Upper lobe of right lung (tissue), 1 donor: ENCODE measurements at regions not wholly inside any gene's neighbourhood (a gene's known extent, or its start where the extent isn't known, plus 50 kb on each side); places are given as distances from the start of the nearest gene placed in this dataset.

Experiments used
- ATAC-seq: fragments of 200-7000 bp; cut with Tn5 transposase; one replicate; pipeline ENCODE4 v1.9.1; 2020; ENCODE audit warnings: mild to moderate bottlenecking, moderate library complexity
- DNase-seq: peaks from one replicate; pipeline ENCODE4 v3.0.0-alpha.2; 2020
- H3K27ac ChIP-seq: fragments of 200-600 bp; one replicate; pipeline ENCODE4 v1.8.0; 2022
- H3K27me3 ChIP-seq: fragments of 200-600 bp; one replicate; pipeline ENCODE4 v1.8.0; 2022; ENCODE audit warnings: mild to moderate bottlenecking
- H3K36me3 ChIP-seq: fragments of 200-600 bp; one replicate; pipeline ENCODE4 v1.8.0; 2022
- H3K4me1 ChIP-seq: fragments of 200-600 bp; one replicate; pipeline ENCODE4 v1.8.0; 2022
- H3K4me3 ChIP-seq: fragments of 200-600 bp; one replicate; pipeline ENCODE4 v1.8.0; 2022; ENCODE audit warnings: mild to moderate bottlenecking
- H3K9me3 ChIP-seq: fragments of 200-600 bp; one replicate; pipeline ENCODE4 v1.8.0; 2022
- intact Hi-C: fragments of 100-400 bp; cut with DNase I; formaldehyde crosslinking; loops from one replicate; pipeline ENCODE4 v1.11.0; 2022
- TF ChIP-seq, protein P1 (sequence below): fragments of 200-600 bp; IDR thresholded peaks from one replicate; pipeline ENCODE4 v1.8.0; 2022; ENCODE audit warnings: antibody characterized with exemption
- donor health status: DM: no; HTN: yes; CAD: no; lungs with severe emphysema.

DNA sequence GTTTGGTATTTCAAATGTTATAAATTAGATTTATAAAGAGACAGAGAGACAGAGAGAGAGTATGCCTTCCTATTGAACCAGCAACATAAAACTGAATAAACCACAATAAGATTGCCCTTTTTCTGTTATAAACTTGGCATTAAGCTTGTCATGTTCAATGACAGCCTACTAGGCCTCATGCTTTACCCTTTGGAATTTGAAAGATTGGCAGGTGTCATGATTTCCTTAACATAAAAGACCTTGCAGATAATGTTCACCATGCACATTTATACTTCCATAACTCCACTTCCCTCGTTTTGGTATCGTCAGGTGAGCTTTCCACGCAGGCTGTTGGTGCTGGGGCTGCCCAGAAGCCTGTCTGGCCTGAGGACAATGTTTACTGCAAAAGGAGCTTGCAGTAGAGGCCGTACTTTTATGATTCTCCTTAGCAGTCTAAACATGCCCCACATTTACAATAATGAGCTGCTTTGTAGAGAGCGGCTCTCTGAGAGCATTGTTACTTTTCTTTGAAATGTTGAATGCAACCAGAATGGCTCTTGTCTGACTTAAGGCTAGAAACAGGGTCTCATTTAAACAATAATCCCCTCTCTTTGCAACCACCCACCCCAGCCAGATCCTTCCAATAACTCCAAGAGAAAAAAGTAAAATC lies 379.1 kb upstream of the ATP5MC3 start:
- Histone ChIP-seq H3K36me3 (no peaks in the 10 kb centered on the region), H3K27ac (no peak overlapping the region), H3K4me1 (no peaks in the 10 kb centered on the region), H3K27me3 (no peaks in the 10 kb centered on the region), H3K4me3 (no peak overlapping the region), H3K9me3 (no peaks in the 10 kb centered on the region)
- DNase-seq (no peak), ATAC-seq (no peak)
- intact Hi-C loops, result no loop called here
- TF ChIP-seq, protein P1, sequence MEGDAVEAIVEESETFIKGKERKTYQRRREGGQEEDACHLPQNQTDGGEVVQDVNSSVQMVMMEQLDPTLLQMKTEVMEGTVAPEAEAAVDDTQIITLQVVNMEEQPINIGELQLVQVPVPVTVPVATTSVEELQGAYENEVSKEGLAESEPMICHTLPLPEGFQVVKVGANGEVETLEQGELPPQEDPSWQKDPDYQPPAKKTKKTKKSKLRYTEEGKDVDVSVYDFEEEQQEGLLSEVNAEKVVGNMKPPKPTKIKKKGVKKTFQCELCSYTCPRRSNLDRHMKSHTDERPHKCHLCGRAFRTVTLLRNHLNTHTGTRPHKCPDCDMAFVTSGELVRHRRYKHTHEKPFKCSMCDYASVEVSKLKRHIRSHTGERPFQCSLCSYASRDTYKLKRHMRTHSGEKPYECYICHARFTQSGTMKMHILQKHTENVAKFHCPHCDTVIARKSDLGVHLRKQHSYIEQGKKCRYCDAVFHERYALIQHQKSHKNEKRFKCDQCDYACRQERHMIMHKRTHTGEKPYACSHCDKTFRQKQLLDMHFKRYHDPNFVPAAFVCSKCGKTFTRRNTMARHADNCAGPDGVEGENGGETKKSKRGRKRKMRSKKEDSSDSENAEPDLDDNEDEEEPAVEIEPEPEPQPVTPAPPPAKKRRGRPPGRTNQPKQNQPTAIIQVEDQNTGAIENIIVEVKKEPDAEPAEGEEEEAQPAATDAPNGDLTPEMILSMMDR, result no peak

GRCh38 chr2:175559613-175560012 lies 378.1 kb upstream of the ATP5MC3 start:
- Histone ChIP-seq H3K9me3 (no peaks in the 10 kb centered on the region), H3K36me3 (no peaks in the 10 kb centered on the region), H3K27me3 (no peaks in the 10 kb centered on the region), H3K27ac (no peak overlapping the region), H3K4me3 (no peak overlapping the region), H3K4me1 (no peaks in the 10 kb centered on the region)
- DNase-seq, result no peak
- TF ChIP-seq, protein P1, result no peak
- ATAC-seq, result no peak
- intact Hi-C loops, result no loop called here

GRCh38 chr2:175557810-175558377 lies 376.4 kb upstream of the ATP5MC3 start:
- no peaks in the 10 kb centered on the region for H3K4me1 ChIP-seq
- H3K4me3 ChIP-seq, result no peak overlapping the region
- TF ChIP-seq, protein P1, result no peak
- H3K27me3 ChIP-seq, result no peaks in the 10 kb centered on the region
- H3K27ac ChIP-seq, result no peak overlapping the region
- no peaks in the 10 kb centered on the region for H3K36me3 ChIP-seq
- intact Hi-C loops, result no loop called here
- no peak for DNase-seq
- no peak for ATAC-seq
- no peaks in the 10 kb centered on the region for H3K9me3 ChIP-seq

- DNase-seq (no peak), ATAC-seq (no peak)
- intact Hi-C loops, result no loop called here
- H3K4me3 ChIP-seq, result no peak overlapping the region
- no peaks in the 10 kb centered on the region for H3K4me1 ChIP-seq
- no peaks in the 10 kb centered on the region for H3K9me3 ChIP-seq
- no peak overlapping the region for H3K27ac ChIP-seq
- no peaks in the 10 kb centered on the region for H3K36me3 ChIP-seq
- TF ChIP-seq, protein P1, result no peak
- H3K27me3 ChIP-seq, result no peaks in the 10 kb centered on the region
These were observed 372.4 kb upstream of the ATP5MC3 start for GRCh38 chr2:175553910-175554309.

- DNase-seq (no peak), ATAC-seq (peak; percentile 87)
- H3K27me3 ChIP-seq, result no peaks in the 10 kb centered on the region
- no peaks in the 10 kb centered on the region for H3K36me3 ChIP-seq
- intact Hi-C loops, result no loop called here
- no peak overlapping the region for H3K4me3 ChIP-seq
- no peaks in the 10 kb centered on the region for H3K4me1 ChIP-seq
- no peak overlapping the region for H3K27ac ChIP-seq
- no peaks in the 10 kb centered on the region for H3K9me3 ChIP-seq
- TF ChIP-seq, protein P1, result no peak
These were observed 371.4 kb upstream of the ATP5MC3 start for GRCh38 chr2:175552902-175553301.
